HL-60 (cell line): ENCODE measurements at regions not wholly inside any gene's neighbourhood (a gene's known extent, or its start where the extent isn't known, plus 50 kb on each side); places are given as distances from the start of the nearest gene placed in this dataset.
"Not testable (repeated sequence)": the region's sequence is repeated elsewhere in the genome, so short reads cannot be mapped to it uniquely, and the experiment has no call there.

Experiments
- DNase-seq, 2 experiments: peaks; one replicate each; pipeline ENCODE4 v3.0.0-alpha.2; 2010 to 2020; ENCODE audit warnings: low read depth in 1 of 2, low spot score in 1 of 2
- H3K27ac ChIP-seq: fragments of 250-450 bp; sonication (Bioruptor Pico); replicated peaks from 2 replicates; pipeline ENCODE4 v1.5.1; 2020; ENCODE audit warnings: mild to moderate bottlenecking, moderate library complexity
- H3K27me3 ChIP-seq: fragments of 250-450 bp; sonication (Bioruptor Pico); 2 replicates; pipeline ENCODE4 v1.5.1; 2021; ENCODE audit warnings: mild to moderate bottlenecking, moderate library complexity; ENCODE audit not compliant: insufficient read depth, poor library complexity, severe bottlenecking
- H3K4me3 ChIP-seq: replicated peaks from 2 replicates; pipeline ENCODE4 v1.5.1; 2011; ENCODE audit warnings: mild to moderate bottlenecking, control low read depth, low read length; ENCODE audit not compliant: insufficient read depth
- CTCF ChIP-seq: IDR thresholded peaks from one replicate; pipeline ENCODE4 v1.5.1; 2011; ENCODE audit warnings: low read length, control low read depth, inconsistent platforms; ENCODE audit not compliant: insufficient read depth
- GABPA ChIP-seq: IDR thresholded peaks from 2 replicates; pipeline ENCODE4 v1.6.1; 2012; ENCODE audit warnings: low read depth
- POLR2AphosphoS5 ChIP-seq: IDR thresholded peaks from 2 replicates; pipeline ENCODE4 v1.6.1; 2012; ENCODE audit warnings: low read depth
- REST ChIP-seq: IDR thresholded peaks from 2 replicates; pipeline ENCODE4 v1.6.1; 2012; ENCODE audit warnings: low read depth; ENCODE audit not compliant: insufficient replicate concordance
- SPI1 ChIP-seq: IDR thresholded peaks from 2 replicates; pipeline ENCODE4 v1.6.1; 2012; ENCODE audit warnings: low read depth, mild to moderate bottlenecking, borderline replicate concordance

- H3K4me3 ChIP-seq = no peak overlapping the region
- no peak overlapping the region for H3K27ac ChIP-seq
- no peak for DNase-seq
- no peaks in the 10 kb centered on the region for H3K27me3 ChIP-seq
- TF ChIP-seq REST (no peak), GABPA (no peak), SPI1 (no peak), POLR2AphosphoS5 (no peak), CTCF (no peak)
Measured at GRCh38 chr6:66179361-66179760, 472.3 kb upstream of the EYS start.

GRCh38 chr6:66173587-66173986 is 466.6 kb upstream of the EYS start:
- H3K4me3 ChIP-seq = no peak overlapping the region
- no peak for DNase-seq
- TF ChIP-seq REST = no peak
- no peak for TF ChIP-seq GABPA
- TF ChIP-seq SPI1 = no peak
- no peak for TF ChIP-seq POLR2AphosphoS5
- TF ChIP-seq CTCF = no peak
- no peak overlapping the region for H3K27ac ChIP-seq
- H3K27me3 ChIP-seq = no peaks in the 10 kb centered on the region

- DNase-seq, H3K27me3 ChIP-seq, H3K27ac ChIP-seq, H3K4me3 ChIP-seq: not testable (repeated sequence)
Measured at GRCh38 chr6:66166713-66167112, 459.7 kb upstream of the EYS start.

- DNase-seq = no peak
- TF ChIP-seq REST (no peak), CTCF (no peak), POLR2AphosphoS5 (no peak), GABPA (no peak), SPI1 (no peak)
Measured at GRCh38 chr6:66161546-66162108, 454.6 kb upstream of the EYS start.

More at GRCh38 chr6:66161546-66162108, 454.6 kb upstream of the EYS start:
- Histone ChIP-seq H3K27ac (no peak overlapping the region), H3K4me3 (no peak overlapping the region), H3K27me3 (no peaks in the 10 kb centered on the region)
